ENCODE measurements at regions not wholly inside any gene's neighbourhood (a gene's known extent, or its start where the extent isn't known, plus 50 kb on each side); places are given as distances from the start of the nearest gene placed in this dataset.

GRCh38 chr4:126058596-126058995 is 743.8 kb downstream of the FAT4 start:
- DNase-seq, result no peak

- no peak for DNase-seq
Observed at GRCh38 chr4:126061655-126062054, 746.9 kb downstream of the FAT4 start.

GRCh38 chr4:126065016-126065415 is 750.3 kb downstream of the FAT4 start:
- DNase-seq, result no peak

GRCh38 chr4:126071346-126072333 is 756.9 kb downstream of the FAT4 start:
- peak; percentile 42 for DNase-seq

- no peak for DNase-seq
Observed at GRCh38 chr4:126081336-126081735, 766.6 kb downstream of the FAT4 start.

GRCh38 chr4:126086041-126086440 is 771.3 kb downstream of the FAT4 start:
- no peak for DNase-seq

- DNase-seq, result no peak
Observed at GRCh38 chr4:126087101-126087500, 772.3 kb downstream of the FAT4 start.

- no peak for DNase-seq
Observed at GRCh38 chr4:126097155-126097799, 782.5 kb downstream of the FAT4 start.

- peak; percentile 2 for DNase-seq
Observed at GRCh38 chr4:126106658-126107057, 791.9 kb downstream of the FAT4 start.

- DNase-seq, result no peak
Observed at GRCh38 chr4:126109836-126110235, 795.1 kb downstream of the FAT4 start.

- no peak for DNase-seq
Observed at GRCh38 chr4:126113058-126113457, 798.3 kb downstream of the FAT4 start.

- peak; percentile 1 for DNase-seq
Observed at GRCh38 chr4:126123611-126124325, 809.0 kb downstream of the FAT4 start.

GRCh38 chr4:126124818-126125217 is 810.1 kb downstream of the FAT4 start:
- DNase-seq, result no peak

GRCh38 chr4:126130215-126130614 is 815.5 kb downstream of the FAT4 start:
- peak; percentile 11 for DNase-seq

- DNase-seq, result peak; percentile 1
Observed at GRCh38 chr4:126136922-126137781, 822.4 kb downstream of the FAT4 start.

GRCh38 chr4:126137782-126138170 is 823.0 kb downstream of the FAT4 start:
- peak; percentile 3 for DNase-seq

- peak; percentile 5 for DNase-seq
Observed at GRCh38 chr4:126144543-126145237, 829.9 kb downstream of the FAT4 start.

GRCh38 chr4:126168484-126168883 is 853.7 kb downstream of the FAT4 start:
- no peak for DNase-seq

- DNase-seq, result no peak
Observed at GRCh38 chr4:126172126-126172525, 857.4 kb downstream of the FAT4 start.

- no peak for DNase-seq
Observed at GRCh38 chr4:126174627-126175026, 859.9 kb downstream of the FAT4 start.

- no peak for DNase-seq
Observed at GRCh38 chr4:126180642-126181041, 865.9 kb downstream of the FAT4 start.

- no peak for DNase-seq
Observed at GRCh38 chr4:126182336-126182735, 867.6 kb downstream of the FAT4 start.
